AG10803 (cell line): ENCODE measurements at regions not wholly inside any gene's neighbourhood (a gene's known extent, or its start where the extent isn't known, plus 50 kb on each side); places are given as distances from the start of the nearest gene placed in this dataset.

Experiments
- DNase-seq: peaks from one replicate; pipeline ENCODE4 v3.0.0; 2010; ENCODE audit warnings: low read depth
- H3K4me3 ChIP-seq: 2 replicates; pipeline ENCODE4 v1.5.1; 2011; ENCODE audit warnings: mild to moderate bottlenecking, low read length, control low read depth
- CTCF ChIP-seq: conservative IDR thresholded peaks from 2 replicates; pipeline ENCODE4 v1.5.1; 2011; ENCODE audit warnings: mild to moderate bottlenecking, low read length, control low read depth, inconsistent platforms

- DNase-seq, result no peak
- H3K4me3 ChIP-seq, result no peak overlapping the region
- TF ChIP-seq CTCF, result no peak
Observed at GRCh38 chr2:17107871-17108270, 410.4 kb downstream of the RAD51AP2 start.

DNA sequence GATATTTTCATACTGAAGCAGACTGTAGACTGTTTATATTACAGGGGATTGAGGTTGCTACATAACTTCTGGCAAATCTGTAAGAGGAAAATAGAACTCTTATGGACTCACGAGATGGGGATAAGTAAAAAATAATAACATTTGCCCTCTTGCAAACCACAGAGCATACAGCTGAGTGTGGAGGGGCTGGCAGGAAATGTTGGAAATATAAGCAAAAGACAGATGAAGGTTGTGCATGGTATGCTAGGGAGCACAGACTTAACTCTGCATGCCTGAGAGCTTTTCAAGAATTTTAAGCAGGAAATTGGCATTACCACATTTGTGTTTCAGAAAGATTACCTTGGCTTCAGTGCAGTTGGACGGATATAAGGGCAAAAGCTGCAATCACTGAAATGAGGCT lies 411.1 kb downstream of the RAD51AP2 start:
- DNase-seq, result peak; percentile 6
- TF ChIP-seq CTCF, result no peak
- H3K4me3 ChIP-seq, result no peak overlapping the region

GRCh38 chr2:17106418-17106817 lies 411.8 kb downstream of the RAD51AP2 start:
- no peak overlapping the region for H3K4me3 ChIP-seq
- TF ChIP-seq CTCF, result no peak
- DNase-seq, result no peak

- TF ChIP-seq CTCF, result no peak
Observed at GRCh38 chr2:17104454-17104853, 413.8 kb downstream of the RAD51AP2 start.

DNA sequence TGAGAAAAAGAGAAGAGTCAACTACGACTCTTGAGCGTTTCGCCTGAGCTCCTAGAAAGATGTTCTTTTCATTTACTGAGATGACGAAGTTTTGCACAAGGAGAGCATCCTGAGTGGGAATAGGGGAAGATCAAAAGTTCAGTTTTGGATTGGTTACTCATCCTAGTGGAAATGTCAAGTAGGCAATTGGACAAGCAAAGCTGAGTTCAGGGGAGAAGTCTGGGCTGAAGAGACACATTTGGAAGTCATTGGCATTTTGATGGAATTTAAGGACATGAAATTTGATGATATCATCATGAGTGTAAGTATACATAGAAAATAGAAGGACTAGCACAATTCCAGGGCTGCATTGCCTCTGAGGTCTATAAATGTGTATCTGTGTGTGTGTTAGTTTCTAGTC lies 416.6 kb downstream of the RAD51AP2 start:
- peak; percentile 21 for DNase-seq
- no peak overlapping the region for H3K4me3 ChIP-seq
- no peak for TF ChIP-seq CTCF

More at GRCh38 chr2:17104454-17104853, 413.8 kb downstream of the RAD51AP2 start:
- peak; percentile 55 for DNase-seq
- H3K4me3 ChIP-seq, result no peak overlapping the region

DNA sequence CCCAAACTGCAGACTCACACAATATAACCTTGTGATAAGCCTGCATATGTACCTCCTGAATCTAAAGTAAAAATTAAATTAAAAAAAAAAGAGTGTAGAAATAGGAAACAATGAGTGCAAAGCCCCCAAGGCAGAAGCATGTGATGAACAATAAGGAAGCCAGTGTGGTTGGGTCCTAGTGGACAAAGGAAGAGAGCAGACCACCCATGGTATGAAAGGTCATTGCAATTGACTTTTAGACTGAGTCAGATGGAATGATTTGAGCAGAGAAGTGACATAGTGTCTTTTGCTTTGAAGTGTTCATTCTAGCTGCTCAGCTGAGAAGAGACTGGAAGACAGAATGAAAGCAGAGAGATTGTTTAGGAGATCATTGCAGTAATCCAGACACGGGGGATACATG lies 417.1 kb downstream of the RAD51AP2 start:
- no peak for TF ChIP-seq CTCF
- no peak for DNase-seq
- H3K4me3 ChIP-seq, result no peak overlapping the region

DNA sequence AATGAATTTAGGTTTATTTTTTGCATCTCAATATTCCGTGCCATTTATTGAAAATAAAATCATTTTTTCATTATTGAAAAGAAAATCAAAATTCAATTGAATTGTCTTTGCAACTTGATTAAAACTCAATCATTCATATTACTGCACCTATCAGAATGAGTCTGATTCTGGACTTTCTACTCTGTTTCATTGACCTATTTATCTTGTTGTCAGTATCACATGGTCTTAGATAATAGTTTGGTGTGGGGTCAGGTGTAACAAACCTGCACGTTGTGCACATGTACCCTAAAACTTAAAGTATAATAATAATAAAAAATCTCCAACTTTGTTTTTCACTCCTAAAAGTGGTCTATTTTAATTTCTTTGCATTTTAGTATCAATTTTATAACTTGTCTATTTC lies 422.9 kb downstream of the RAD51AP2 start:
- TF ChIP-seq CTCF, result no peak
- no peak overlapping the region for H3K4me3 ChIP-seq
- no peak for DNase-seq
